CD14-positive monocyte (primary cell): ENCODE measurements at regions not wholly inside any gene's neighbourhood (a gene's known extent, or its start where the extent isn't known, plus 50 kb on each side); places are given as distances from the start of the nearest gene placed in this dataset.

Experiments
- DNase-seq, 3 donors: peaks; one replicate each; pipeline ENCODE4 v3.0.0-alpha.2; 2011 to 2022
- H2AFZ ChIP-seq: 2 replicates; pipeline ENCODE4 v1.6.0; 2012; ENCODE audit warnings: mild to moderate bottlenecking, low read depth, low read length, inconsistent platforms; ENCODE audit not compliant: insufficient read depth, poor library complexity, severe bottlenecking
- H3K27ac ChIP-seq, 2 donors: 1 replicate in 1 of 2; 2 replicates in 1 of 2; pipeline ENCODE4 v1.5.1; 2012 to 2013; ENCODE audit warnings: low read length in 2 of 2, control low read depth in 1 of 2, inconsistent platforms in 1 of 2, low read depth in 1 of 2, mild to moderate bottlenecking in 1 of 2
- H3K27me3 ChIP-seq, 2 donors: one replicate each; pipeline versions ENCODE4 v1.6.0 to v1.6.1; 2011 to 2013; ENCODE audit warnings: low read length in 2 of 2; ENCODE audit not compliant: control insufficient read depth in 2 of 2, insufficient read depth in 2 of 2
- H3K36me3 ChIP-seq, 2 donors: replicated peaks in 1 of 2; 1 replicate in 1 of 2; 2 replicates in 1 of 2; pipeline versions ENCODE4 v1.5.1 to v1.6.1; 2012 to 2013; ENCODE audit warnings: low read length in 2 of 2, control low read depth in 1 of 2, inconsistent platforms in 1 of 2, mild to moderate bottlenecking in 1 of 2; ENCODE audit not compliant: insufficient read depth in 2 of 2, control insufficient read depth in 1 of 2
- H3K4me1 ChIP-seq, 2 donors: 1 replicate in 1 of 2; 2 replicates in 1 of 2; pipeline versions ENCODE4 v1.5.1 to v1.6.1; 2012 to 2013; ENCODE audit warnings: low read length in 2 of 2, control low read depth in 1 of 2, inconsistent platforms in 1 of 2, mild to moderate bottlenecking in 1 of 2, moderate library complexity in 1 of 2; ENCODE audit not compliant: insufficient read depth in 2 of 2, control insufficient read depth in 1 of 2
- H3K4me2 ChIP-seq: replicated peaks from 2 replicates; pipeline ENCODE3; 2012; ENCODE audit warnings: low read length, moderate library complexity, mild to moderate bottlenecking; ENCODE audit not compliant: poor library complexity, severe bottlenecking; ENCODE audit errors: extremely low read depth
- H3K4me3 ChIP-seq, 3 experiments: fragments of 200-600 bp in 1 of 3; sonication (generic) in 1 of 3; replicated peaks in 1 of 3; 1 replicate in 2 of 3; 2 replicates in 1 of 3; pipeline ENCODE4 v1.5.1; 2011 to 2013; ENCODE audit warnings: low read length in 3 of 3, mild to moderate bottlenecking in 3 of 3, control low read depth in 2 of 3, low read depth in 2 of 3, inconsistent platforms in 1 of 3, moderate library complexity in 1 of 3
- H3K79me2 ChIP-seq: 2 replicates; pipeline ENCODE4 v1.6.0; 2012; ENCODE audit warnings: mild to moderate bottlenecking, control low read depth, inconsistent platforms, low read length, moderate library complexity; ENCODE audit not compliant: insufficient read depth
- H3K9ac ChIP-seq: 2 replicates; pipeline ENCODE4 v1.6.0; 2017; ENCODE audit warnings: low read length, mild to moderate bottlenecking; ENCODE audit not compliant: insufficient read depth, poor library complexity, severe bottlenecking
- H3K9me3 ChIP-seq, 2 donors: replicated peaks in 1 of 2; 1 replicate in 1 of 2; 2 replicates in 1 of 2; pipeline versions ENCODE4 v1.5.1 to v1.6.1; 2012 to 2013; ENCODE audit warnings: low read length in 2 of 2, control low read depth in 1 of 2; ENCODE audit not compliant: control insufficient read depth in 1 of 2, insufficient read depth in 1 of 2
- H4K20me1 ChIP-seq: 2 replicates; pipeline ENCODE4 v1.6.0; 2012; ENCODE audit warnings: mild to moderate bottlenecking, low read length, control low read depth, moderate library complexity; ENCODE audit not compliant: insufficient read depth
- H3K27ac Mint-ChIP-seq, 7 donors: one replicate each; pipeline ENCODE4 v1.8.0; 2020; ENCODE audit warnings: mild to moderate bottlenecking in 7 of 7, mixed read lengths in 7 of 7, moderate library complexity in 6 of 7, inconsistent platforms in 2 of 7
- H3K27me3 Mint-ChIP-seq, 3 donors: one replicate each; pipeline ENCODE4 v1.8.0; 2021 to 2022; ENCODE audit warnings: low read depth in 3 of 3, mild to moderate bottlenecking in 3 of 3, mixed read lengths in 3 of 3, moderate library complexity in 3 of 3, inconsistent platforms in 1 of 3
- H3K36me3 Mint-ChIP-seq, 2 donors: one replicate each; pipeline ENCODE4 v1.8.0; 2020; ENCODE audit warnings: mixed read lengths in 2 of 2, inconsistent platforms in 1 of 2, mild to moderate bottlenecking in 1 of 2
- H3K4me1 Mint-ChIP-seq: one replicate; pipeline ENCODE4 v1.8.0; 2020; ENCODE audit warnings: mild to moderate bottlenecking, mixed read lengths
- H3K4me3 Mint-ChIP-seq, 2 donors: one replicate each; pipeline ENCODE4 v1.8.0; 2020; ENCODE audit warnings: mild to moderate bottlenecking in 2 of 2, mixed read lengths in 2 of 2, moderate library complexity in 1 of 2
- H3K9me3 Mint-ChIP-seq, 7 donors: one replicate each; pipeline ENCODE4 v1.8.0; 2020 to 2022; ENCODE audit warnings: mixed read lengths in 7 of 7, mild to moderate bottlenecking in 6 of 7, moderate library complexity in 6 of 7, inconsistent platforms in 2 of 7
- WGBS: methylation state at CpG from one replicate; pipeline ENCODE4 v1.1.5; 2013; ENCODE audit warnings: missing lambda C conversion rate; ENCODE audit not compliant: insufficient coverage; 5-methylcytosine and 5-hydroxymethylcytosine counted together
- intact Hi-C, 2 donors: fragments of 100-400 bp; cut with micrococcal nuclease; formaldehyde crosslinking; loops; one replicate each; pipeline versions ENCODE4 v1.15.0 to v1.15.1; 2023
- TF ChIP-seq, protein P1 (sequence below): fragments of 200-600 bp; IDR thresholded peaks from one replicate; pipeline ENCODE4 v1.8.0; 2022; ENCODE audit warnings: antibody characterized with exemption, mild to moderate bottlenecking

DNA sequence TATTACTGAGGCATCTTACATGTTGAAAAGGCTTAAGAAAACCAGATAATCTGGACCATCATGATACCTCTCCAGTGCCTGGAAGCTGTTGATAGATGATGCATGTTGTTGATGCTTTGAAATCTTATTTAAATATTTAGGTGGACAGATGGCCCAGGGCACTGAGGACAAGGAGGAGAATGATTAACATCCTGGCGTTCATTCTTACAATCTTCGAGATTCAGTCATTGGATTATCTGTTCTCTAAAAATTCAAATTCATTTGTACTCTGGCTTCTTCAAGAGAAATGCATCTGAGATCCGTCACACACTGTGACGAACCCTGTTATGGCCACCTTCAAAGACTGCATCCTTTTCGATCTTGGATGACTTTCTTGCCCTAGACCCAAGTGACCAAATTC, 121.3 kb upstream of the IGF1 start:
- Histone ChIP-seq H3K27me3 (no peaks in the 10 kb centered on the region), H3K27ac (no peak overlapping the region), H3K4me3 (no peak overlapping the region), H4K20me1 (no peaks in the 10 kb centered on the region), H3K4me2 (no peak overlapping the region), H2AFZ (no peak overlapping the region), H3K4me1 (no peaks in the 10 kb centered on the region), H3K79me2 (no peaks in the 10 kb centered on the region), H3K9ac (no peak overlapping the region), H3K36me3 (no peaks in the 10 kb centered on the region), H3K9me3 (no peaks in the 10 kb centered on the region)
- H3K4me3 Mint-ChIP-seq = no peak overlapping the region
- WGBS = 80% methylated on average over 1 of the region's 5 CpGs
- intact Hi-C loops = no loop called here
- no peaks in the 10 kb centered on the region for H3K4me1 Mint-ChIP-seq
- DNase-seq = no peak
- peaks cover 0 to 3% (median 1%) of the 10 kb centered on the region in 3 donors for H3K27me3 Mint-ChIP-seq
- no peaks in the 10 kb centered on the region for H3K36me3 Mint-ChIP-seq
- H3K27ac Mint-ChIP-seq = no peak overlapping the region
- peaks cover 0 to 7% (median 0%) of the 10 kb centered on the region in 7 donors for H3K9me3 Mint-ChIP-seq
- TF ChIP-seq, protein P1, sequence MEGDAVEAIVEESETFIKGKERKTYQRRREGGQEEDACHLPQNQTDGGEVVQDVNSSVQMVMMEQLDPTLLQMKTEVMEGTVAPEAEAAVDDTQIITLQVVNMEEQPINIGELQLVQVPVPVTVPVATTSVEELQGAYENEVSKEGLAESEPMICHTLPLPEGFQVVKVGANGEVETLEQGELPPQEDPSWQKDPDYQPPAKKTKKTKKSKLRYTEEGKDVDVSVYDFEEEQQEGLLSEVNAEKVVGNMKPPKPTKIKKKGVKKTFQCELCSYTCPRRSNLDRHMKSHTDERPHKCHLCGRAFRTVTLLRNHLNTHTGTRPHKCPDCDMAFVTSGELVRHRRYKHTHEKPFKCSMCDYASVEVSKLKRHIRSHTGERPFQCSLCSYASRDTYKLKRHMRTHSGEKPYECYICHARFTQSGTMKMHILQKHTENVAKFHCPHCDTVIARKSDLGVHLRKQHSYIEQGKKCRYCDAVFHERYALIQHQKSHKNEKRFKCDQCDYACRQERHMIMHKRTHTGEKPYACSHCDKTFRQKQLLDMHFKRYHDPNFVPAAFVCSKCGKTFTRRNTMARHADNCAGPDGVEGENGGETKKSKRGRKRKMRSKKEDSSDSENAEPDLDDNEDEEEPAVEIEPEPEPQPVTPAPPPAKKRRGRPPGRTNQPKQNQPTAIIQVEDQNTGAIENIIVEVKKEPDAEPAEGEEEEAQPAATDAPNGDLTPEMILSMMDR = no peak

DNA sequence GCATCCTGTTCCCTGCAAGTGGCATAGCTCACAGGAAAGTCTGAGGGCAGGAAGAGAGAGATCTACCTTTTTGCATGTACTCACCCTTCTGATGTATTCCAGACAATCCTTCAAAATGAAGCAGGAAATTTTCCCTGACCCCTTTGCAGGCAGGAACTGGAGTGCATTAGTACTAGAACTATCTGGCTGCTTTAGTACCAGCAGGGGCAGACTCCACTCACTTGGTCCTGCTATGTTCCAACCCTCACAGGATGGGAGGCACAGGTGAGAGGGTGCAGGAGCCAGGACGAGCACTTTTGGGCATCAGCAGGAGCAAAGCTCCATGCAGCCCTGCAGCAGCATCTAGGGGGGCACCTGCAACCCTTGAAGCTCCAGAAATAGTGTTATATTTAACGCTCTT, 116.3 kb upstream of the IGF1 start:
- Histone ChIP-seq H2AFZ (no peak overlapping the region), H3K4me3 (no peak overlapping the region), H3K4me2 (no peak overlapping the region), H3K79me2 (no peaks in the 10 kb centered on the region), H3K36me3 (no peaks in the 10 kb centered on the region), H3K4me1 (no peaks in the 10 kb centered on the region), H4K20me1 (no peaks in the 10 kb centered on the region), H3K9me3 (peaks cover 0 to 3% of the 10 kb centered on the region in 2 donors), H3K9ac (no peak overlapping the region), H3K27me3 (no peaks in the 10 kb centered on the region), H3K27ac (no peak overlapping the region)
- Mint-ChIP-seq H3K9me3 (peaks cover 0 to 5% (median 0%) of the 10 kb centered on the region in 7 donors), H3K4me1 (no peaks in the 10 kb centered on the region), H3K27me3 (peaks cover 0 to 4% (median 1%) of the 10 kb centered on the region in 3 donors), H3K36me3 (no peaks in the 10 kb centered on the region), H3K27ac (no peak overlapping the region), H3K4me3 (no peak overlapping the region)
- TF ChIP-seq, protein P1 = no peak
- 92% methylated on average over 2 of the region's 2 CpGs for WGBS
- no peak for DNase-seq
- intact Hi-C loops = no loop called here
